CD4-positive, alpha-beta T cell treated with Interleukin-6 at 100 ng/mL for 8 hours (primary cell): ENCODE measurements at regions not wholly inside any gene's neighbourhood (a gene's known extent, or its start where the extent isn't known, plus 50 kb on each side); places are given as distances from the start of the nearest gene placed in this dataset.
"Not testable (repeated sequence)": the region's sequence is repeated elsewhere in the genome, so short reads cannot be mapped to it uniquely, and the experiment has no call there.

ENCODE experiments used
- DNase-seq: peaks from one replicate; pipeline ENCODE4 v3.0.0-alpha.2; 2020; ENCODE audit warnings: mixed read lengths, low spot score

DNA sequence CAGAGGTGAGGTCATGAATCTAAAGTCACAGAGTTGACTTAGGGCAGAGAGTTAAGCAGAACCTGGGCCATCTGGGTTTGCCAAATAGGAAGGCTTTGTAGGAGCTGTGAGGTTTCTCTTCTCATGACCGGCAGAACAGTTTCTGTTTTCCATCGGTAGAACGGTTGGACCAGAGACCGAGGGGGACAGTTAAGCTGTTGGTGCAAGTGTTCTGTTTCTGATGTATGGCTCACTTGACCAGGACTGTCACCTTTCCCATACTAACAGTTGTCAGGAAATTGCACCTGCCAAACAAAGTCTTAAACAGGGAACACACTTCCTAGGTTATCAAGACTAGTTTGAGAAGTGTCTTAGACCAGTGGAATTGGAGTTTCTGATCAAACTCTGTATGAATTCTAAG, 158.3 kb downstream of the PDCD6IP start:
- no peak for DNase-seq

DNA sequence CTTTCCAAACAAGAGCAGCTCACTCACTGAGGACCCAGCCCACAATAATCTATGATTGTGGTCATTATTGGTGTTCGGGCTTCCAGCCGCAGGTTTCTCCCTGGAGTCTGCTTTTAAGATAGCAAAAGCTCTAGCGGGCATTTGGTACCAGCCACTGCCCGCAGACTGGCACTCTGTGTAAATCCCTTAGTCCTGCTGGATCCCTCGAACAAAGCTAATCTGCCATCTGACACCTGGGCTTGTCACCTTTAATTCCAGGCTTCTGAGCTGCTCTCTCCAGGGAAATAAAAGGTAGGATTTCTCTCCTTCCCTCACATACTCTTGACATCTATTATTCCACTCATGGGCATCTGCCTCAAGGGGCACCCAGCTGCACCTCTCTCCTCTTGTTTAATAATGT, 158.7 kb downstream of the PDCD6IP start:
- no peak for DNase-seq

DNA sequence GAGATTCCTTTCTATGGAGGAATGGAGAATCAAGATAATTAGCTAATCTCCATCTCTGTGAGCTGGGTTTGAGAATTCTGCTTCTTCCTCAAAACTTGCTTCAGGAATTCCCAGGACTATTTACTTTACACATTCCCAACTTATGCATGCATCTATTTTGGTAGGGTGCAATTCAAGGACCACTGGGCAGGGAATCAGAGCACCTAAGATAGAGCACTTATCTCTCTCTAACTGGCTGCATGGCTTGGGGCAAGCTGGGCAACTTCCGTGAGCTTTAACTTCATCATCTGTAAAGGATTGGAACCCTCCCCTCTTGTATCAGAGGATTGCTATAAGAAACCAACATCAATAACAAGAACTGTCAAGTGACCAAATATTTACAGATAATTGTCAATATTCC, 160.2 kb downstream of the PDCD6IP start:
- DNase-seq: no peak

DNA sequence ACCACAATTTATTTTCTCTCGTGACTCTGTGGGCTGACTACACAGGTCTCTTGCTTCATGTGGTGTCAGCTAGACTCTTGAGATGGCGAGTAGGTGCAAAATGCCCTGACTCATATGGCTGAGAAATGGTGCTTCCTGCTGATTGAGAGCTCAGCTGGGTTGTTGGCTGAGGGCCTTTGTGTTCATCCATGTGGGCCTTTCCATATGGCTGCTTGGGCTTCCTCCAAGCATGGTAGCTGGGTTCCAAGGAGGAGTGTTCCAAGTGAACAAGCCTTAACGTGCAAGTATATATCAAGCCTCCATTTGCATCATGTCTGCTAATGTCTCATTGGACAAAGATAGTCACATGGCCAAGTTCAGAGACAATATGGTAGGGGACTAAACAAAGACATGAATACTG, 164.0 kb downstream of the PDCD6IP start:
- DNase-seq: no peak

DNA sequence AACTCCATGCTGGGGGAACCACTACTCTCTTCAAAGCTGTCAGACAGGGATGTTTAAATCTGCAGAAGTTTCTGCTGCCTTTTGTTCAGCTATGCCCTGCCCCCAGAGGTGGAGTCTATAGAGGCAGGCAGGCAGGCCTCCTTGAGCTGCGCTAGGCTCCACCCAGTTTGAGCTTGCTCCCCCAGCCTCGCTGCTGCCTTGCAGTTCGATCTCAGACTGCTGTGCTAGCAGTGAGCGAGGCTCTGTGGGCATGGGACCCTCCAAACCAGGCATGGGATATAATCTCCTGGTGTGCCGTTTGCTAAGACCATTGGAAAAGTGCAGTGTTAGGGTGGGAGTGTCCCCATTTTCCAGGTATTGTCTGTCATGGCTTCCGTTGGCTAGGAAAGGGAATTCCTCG, 171.8 kb downstream of the PDCD6IP start:
- DNase-seq: not testable (repeated sequence)

DNA sequence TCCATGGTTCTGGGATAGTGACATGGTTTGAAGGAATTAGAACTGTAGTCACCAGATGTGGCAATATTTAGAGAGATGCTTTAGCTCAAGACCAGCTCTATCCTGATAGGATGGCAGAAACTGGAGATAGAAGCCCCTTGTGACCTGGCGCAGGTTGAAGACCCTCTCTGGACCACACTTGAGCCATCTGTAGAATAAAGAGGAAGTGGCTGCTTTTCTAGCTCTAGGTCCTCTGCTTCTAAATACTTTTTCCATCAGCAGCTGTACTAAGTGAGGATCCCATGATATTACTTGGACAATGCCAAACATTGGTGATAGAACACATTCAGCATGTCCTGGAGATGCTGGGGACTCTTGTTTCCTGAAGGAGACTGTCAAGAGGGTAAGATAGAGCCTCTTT, 172.6 kb downstream of the PDCD6IP start:
- no peak for DNase-seq

DNA sequence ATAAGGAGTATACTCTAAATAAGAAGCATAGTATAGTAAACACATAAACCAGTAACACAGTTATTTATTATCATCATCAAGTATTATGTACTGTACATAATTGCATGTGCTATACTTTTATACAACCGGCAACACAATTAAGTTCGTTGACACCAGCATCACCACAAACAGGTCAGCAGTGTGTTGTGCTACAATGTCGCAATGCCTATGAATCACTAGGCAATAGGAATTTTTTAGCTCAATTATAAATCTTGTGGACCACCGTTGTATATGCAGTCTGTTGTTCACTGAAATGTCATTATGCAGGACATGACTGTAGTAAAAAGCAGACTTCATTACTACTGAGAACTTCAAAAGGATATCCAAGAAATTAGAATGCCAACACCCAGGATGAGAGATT, 177.0 kb downstream of the PDCD6IP start:
- DNase-seq: no peak

DNA sequence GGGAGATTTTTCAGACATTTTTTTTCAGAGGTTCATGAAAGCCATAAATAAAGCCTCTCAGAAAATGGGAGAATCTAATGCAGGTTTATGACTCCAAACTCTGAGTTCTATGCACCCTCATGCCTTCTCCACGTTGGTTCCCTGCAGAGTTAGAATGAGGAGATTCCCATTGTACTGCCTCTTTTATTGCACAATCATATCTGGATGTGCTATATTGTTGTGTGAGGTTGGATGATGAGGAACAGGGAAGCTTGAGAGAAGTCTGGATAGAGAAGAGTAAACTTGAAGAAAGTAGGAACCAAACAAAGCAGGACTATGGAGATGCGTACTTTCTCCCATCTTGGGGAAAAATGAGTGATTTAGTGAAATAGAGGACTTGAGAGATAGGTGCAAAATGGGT, 178.8 kb downstream of the PDCD6IP start:
- no peak for DNase-seq

DNA sequence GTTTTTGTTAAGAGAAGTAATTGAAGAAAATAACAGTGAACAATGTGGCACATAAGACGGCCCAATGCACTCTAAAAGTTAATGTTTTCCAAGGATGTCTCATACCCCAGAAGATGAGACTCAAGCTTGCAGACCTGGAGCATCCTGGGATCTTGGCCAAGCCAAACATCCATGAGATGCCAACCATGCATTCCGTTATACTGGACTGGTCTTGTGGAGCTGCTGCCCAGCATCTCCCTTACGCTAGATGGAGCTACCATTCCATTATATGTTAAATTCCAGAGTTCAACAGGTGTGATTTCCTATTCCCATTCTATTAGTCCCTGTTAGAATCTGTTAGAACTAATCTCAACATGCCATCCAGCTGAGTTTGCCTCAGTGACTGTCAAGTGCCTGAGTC, 181.8 kb downstream of the PDCD6IP start:
- DNase-seq: no peak

DNA sequence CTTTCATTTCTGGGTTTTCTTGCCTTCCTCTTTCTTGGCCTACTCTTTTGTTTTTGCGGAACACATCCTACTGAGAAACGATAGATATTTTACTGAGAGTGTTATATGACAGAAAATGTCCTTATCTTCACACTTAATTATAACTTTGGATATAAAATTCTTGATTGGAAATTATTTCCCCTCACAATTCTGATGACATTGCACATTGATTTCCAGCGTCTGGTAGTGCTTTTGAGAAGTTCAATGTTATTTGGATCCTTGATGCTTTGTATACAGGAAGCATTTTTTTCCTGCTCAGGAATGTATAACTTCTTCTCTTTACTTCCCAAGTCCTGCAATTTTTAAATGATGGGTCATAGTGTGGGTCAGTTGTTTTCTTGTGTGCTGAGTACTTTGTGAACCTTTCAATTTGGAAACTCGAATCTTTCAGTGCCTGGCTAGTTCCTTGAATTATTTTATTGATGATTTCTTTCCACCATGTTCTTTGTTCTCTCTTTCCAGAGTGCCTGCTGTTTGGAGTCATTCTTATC, 183.9 kb downstream of the PDCD6IP start:
- DNase-seq: no peak

DNA sequence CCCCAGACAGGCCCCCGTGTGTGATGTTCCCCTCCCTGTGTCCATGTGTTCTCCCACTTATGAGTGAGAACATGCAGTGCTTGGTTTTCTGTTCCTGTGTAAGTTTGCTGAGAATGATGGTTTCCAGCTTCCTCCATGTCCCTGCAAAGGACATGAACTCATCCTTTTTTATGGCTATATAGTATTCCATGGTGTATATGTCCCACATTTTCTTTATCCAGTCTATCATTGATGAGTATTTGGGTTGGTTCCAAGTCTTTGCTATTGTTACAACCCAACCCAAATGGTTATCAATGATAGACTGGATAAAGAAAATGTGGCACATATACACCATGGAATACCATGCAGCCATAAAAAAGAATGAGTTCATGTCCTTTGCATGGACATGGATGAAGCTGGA, 184.5 kb downstream of the PDCD6IP start:
- not testable (repeated sequence) for DNase-seq

DNA sequence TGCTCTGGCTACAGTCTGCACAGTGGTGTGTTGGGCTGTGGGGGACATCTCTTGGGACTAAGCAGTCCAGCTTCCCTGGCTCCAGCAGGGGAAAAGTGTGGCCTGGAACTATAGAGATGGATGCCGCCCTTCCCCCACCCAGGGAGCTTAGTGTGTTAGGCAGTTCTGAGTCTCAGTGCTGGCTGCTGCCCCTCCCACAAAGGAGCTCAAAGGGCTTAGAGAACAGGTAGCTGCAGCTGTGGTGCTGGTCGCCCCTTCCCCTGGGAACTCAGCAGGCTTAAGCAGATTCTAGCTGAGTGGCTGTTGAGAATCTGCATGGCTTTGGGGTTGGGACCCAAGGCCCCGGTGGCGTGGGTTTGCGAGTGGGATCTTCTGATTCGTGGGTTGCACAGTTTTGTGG, 190.8 kb downstream of the PDCD6IP start:
- no peak for DNase-seq

DNA sequence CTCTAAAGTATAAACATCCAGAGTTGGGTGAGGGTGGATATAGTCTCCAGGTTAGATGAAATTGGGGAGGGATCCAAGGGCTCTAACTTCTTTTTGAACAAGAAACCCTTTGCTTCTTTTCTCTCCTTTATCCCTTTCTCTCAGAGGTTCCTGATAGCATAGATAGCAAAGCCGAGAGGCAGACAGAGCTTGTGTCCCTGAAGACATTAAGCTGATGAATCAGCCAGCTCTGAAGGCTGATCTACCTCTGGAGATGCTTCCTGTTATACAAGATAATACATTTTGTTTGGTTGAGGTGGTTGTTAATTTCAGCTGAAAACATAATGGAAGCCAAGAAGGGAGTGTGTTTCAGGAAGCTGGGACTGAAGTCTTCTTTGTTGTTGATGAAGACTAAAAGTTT, 193.2 kb downstream of the PDCD6IP start:
- DNase-seq: no peak

DNA sequence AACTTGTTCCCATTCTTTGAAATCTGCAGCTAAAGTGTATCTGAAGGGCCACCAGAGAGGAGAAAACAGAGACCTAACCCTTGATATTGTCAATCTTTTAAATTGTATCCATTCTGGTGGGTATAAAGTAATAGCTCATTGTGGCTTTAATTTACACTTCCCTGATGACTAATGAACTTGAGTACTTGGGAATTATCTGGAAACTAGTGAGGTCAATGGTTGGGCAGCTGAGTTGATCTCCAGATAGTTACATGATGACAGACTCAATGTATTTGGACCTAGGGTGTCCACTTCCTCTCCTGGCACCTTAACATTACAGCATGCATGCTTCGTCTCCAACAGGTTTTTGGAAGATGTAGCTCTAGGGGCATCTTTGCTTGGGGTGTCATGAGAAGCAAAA, 195.2 kb downstream of the PDCD6IP start:
- no peak for DNase-seq

DNA sequence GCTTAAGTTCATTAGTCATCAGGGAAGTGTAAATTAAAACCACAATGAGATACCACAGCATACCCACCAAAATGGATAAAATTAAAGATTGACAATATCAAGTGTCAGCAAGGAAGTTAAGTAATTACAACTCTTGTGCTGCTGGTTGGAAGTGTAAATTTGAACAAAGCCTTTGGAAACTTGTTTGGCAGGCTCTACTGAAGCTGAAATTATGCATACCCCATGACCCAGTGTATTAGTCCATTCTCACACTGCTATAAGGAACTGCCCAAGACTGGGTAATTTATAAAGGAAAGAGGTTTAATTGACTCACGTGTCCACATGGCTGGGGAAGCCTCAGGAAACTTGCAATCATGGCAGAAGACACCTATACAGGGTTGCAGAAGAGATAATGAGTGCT, 196.1 kb downstream of the PDCD6IP start:
- DNase-seq: no peak

DNA sequence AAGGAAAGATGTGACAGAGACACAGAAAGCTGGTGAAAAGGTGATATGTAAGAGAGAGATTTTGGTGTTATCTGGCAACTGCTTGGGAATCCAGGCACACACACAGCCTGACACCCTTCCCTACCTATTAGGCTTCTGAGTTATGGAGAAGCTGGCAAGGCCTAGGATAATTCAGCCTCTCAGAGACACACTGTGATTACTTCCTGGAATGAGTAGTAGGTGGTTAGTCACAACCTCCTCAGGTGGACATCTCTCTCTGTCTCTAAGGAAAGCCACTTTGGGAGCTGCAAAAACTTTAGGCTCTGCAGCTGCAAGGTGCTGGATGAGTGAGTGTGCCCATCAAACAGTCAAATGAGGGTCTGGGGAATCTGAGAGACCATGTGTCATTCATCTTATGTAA, 201.9 kb downstream of the PDCD6IP start:
- DNase-seq: no peak

DNA sequence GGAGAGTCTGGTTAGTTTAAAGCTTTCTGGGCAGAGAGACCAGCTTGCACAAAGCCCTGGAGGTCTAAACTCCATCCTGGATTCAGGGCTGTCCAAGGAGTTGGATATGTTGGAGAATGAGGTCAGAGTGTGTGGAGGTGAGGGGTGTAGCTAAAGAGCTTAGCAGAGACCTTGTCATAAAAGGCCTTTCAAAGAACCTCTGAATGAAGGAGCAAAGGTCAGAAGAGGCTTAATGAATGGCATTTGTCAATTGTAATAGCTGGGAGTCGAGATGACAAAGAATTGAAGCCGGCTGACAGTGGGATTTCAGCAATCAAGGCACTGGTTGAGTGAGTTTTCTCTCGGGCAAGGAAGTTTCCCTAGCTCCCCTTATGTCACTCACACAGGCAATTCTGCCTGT, 202.6 kb downstream of the PDCD6IP start:
- DNase-seq: no peak

DNA sequence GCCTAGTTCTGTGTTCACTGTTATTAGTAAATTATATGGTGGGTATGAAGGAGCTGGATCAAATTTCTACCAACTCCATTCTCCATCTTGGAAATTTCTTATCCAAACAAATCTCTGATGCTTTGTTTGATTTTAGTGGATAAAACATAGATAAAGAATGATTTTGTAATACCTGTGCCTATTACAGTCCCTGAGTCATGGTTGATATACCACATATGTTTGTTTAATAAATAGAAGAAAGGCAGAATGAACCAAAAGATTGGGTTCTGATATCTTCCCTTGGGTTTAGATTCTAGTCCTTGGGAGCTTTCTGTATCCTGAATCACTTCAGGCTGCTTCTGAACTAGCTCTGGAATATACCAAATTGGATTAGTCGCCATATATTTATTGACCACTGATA, 203.6 kb downstream of the PDCD6IP start:
- DNase-seq: no peak

DNA sequence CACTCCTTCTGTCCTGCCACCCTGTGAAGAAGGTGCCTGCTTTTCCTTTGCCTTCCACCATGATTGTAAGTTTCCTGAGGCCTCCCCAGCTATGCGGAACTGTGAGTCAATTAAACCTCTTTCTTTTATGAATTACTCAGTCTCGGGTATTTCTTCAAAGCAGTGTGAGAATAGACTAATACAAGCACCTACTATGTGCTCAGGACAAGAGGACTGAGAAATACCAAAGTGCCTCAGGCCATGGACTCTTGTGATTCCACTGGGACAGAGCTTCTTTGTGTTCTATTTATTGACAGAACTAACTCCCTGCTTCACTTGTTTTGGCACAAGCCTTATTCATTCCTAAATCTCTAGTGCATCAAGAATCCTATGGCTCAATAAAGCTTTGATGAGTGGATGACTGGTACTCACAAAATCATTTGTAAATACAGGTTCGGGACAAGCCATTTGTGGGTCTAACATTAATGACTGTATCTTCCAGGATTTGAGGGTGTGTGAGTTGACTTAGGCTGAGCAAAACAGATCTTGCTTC, 204.2 kb downstream of the PDCD6IP start:
- no peak for DNase-seq

DNA sequence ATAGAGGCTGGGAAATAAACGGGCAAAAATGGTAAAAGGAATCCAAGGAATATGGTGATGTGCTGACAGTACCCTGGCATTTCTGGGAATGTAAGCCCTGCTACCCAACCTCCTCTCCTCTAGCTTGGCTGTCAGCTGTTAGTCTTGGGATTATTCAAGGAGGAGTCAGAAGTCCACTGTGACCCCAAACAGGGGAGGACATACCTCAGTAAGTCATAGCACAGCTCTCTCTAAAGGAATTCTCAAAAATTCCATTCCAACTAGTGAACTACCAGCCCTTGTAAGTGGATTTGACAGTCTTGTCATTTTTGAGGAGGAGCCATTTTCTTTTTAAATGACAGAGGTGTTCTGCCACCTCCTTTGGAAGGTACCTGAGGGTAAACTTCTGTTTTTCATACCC, 207.5 kb downstream of the PDCD6IP start:
- DNase-seq: no peak

DNA sequence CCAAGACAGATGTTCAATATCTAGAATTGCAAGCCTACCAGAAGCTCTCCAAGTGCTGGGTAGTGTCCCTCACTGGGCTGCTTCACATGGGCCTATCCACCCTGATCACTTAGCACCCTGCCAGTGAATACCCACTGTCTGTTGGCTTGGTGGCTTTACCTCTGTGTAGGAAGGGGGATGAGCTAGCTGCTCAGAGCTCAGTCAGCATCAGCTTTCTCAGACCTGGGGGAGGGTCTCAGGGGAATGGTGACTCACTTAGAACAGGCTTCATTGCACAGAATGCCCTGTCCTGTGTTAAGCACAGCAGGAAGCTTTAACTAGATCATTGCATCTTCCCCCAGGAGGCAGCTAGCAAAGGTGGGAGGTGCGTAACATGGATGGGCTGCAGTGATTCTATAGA, 209.8 kb downstream of the PDCD6IP start:
- no peak for DNase-seq

DNA sequence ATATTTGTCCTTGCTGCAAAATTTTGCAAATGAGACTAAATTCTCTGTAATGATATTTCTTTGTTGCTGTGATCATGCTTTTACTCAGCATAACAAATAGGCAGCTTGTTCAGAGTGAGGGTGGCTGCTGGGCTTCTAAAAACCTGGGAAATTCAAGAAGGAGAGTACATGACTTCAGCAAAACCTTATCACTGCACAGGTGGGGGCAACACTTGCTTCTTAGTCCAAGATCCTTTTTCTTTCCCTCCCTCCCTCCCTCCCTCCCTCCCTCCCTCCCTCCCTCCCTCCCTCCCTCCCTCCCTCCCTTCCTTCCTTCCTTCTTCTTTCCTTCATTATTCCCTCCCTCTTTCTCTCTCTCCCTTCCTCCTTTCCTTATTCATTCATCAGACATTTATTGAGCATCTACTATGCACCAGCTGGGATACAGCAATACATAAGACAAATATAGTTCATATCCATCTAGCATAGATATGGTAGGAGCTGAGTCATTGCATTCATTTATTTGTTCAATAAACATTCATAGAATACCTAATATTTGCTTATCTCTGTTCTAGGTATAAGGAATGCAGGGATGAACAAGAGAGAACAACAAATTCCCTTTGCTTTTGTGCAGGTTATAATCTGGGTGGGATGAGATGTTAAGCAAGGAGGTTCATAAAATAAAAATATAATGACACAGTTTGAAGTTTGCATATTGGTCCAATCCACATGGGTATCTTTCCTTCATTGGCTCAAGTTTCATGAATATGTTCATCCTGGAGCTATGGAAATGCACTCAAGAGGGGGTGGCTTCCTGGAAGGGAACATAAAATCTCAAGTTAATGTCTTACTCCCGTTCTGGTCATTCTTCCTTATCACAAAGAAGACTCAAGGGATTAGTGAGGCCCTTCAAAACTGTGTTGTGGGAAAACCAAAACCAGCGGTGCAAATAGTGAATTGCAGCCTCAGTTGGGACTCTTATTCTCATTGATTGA, 210.7 kb downstream of the PDCD6IP start:
- no peak for DNase-seq
